H9 (cell line): ENCODE measurements at regions not wholly inside any gene's neighbourhood (a gene's known extent, or its start where the extent isn't known, plus 50 kb on each side); places are given as distances from the start of the nearest gene placed in this dataset.

ENCODE experiments used
- DNase-seq: peaks from one replicate; pipeline ENCODE4 v3.0.0-alpha.2; 2017
- H2AFZ ChIP-seq: one replicate; pipeline ENCODE4 v1.6.1; 2013; ENCODE audit warnings: mild to moderate bottlenecking, low read length, control low read depth, moderate library complexity
- H2AK5ac ChIP-seq: 2 replicates; pipeline ENCODE4 v1.6.1; 2013; ENCODE audit warnings: low read length, control low read depth, mixed read lengths; ENCODE audit not compliant: insufficient read length
- H2BK120ac ChIP-seq: one replicate; pipeline ENCODE4 v1.6.1; 2013; ENCODE audit warnings: low read depth, mild to moderate bottlenecking, low read length, control low read depth, inconsistent platforms; ENCODE audit not compliant: poor library complexity, severe bottlenecking
- H2BK12ac ChIP-seq: 2 replicates; pipeline ENCODE4 v1.6.1; 2013; ENCODE audit warnings: low read length, control low read depth, mixed read lengths, low read depth; ENCODE audit not compliant: insufficient read length
- H2BK15ac ChIP-seq: 2 replicates; pipeline ENCODE4 v1.6.1; 2013; ENCODE audit warnings: low read depth, low read length, control low read depth
- H2BK20ac ChIP-seq: one replicate; pipeline ENCODE4 v1.6.1; 2013; ENCODE audit warnings: low read depth, mild to moderate bottlenecking, low read length, control low read depth, inconsistent platforms; ENCODE audit not compliant: poor library complexity, severe bottlenecking
- H2BK5ac ChIP-seq: 2 replicates; pipeline ENCODE4 v1.6.1; 2013; ENCODE audit warnings: low read length, control low read depth, mixed read lengths; ENCODE audit not compliant: insufficient read length
- H3K14ac ChIP-seq: 2 replicates; pipeline ENCODE4 v1.6.1; 2013; ENCODE audit warnings: low read length, control low read depth; ENCODE audit not compliant: insufficient read depth
- H3K18ac ChIP-seq: 2 replicates; pipeline ENCODE4 v1.6.1; 2013; ENCODE audit warnings: low read depth, mild to moderate bottlenecking, mixed read lengths, low read length, control low read depth; ENCODE audit not compliant: insufficient read length
- H3K23ac ChIP-seq: 2 replicates; pipeline ENCODE4 v1.6.1; 2013; ENCODE audit warnings: low read length, control low read depth, mixed read lengths, low read depth; ENCODE audit not compliant: insufficient read length
- H3K23me2 ChIP-seq: 2 replicates; pipeline ENCODE4 v1.6.1; 2013; ENCODE audit warnings: low read depth, mild to moderate bottlenecking, mixed read lengths, low read length, control low read depth; ENCODE audit not compliant: insufficient read length, poor library complexity, severe bottlenecking
- H3K27ac ChIP-seq: 2 replicates; pipeline ENCODE4 v1.5.1; 2013; ENCODE audit warnings: low read length, control low read depth, mixed read lengths, low read depth; ENCODE audit not compliant: insufficient read length
- H3K27me3 ChIP-seq: 2 replicates; pipeline ENCODE4 v1.6.1; 2013; ENCODE audit warnings: low read length, control low read depth, inconsistent platforms; ENCODE audit not compliant: insufficient read depth
- H3K4ac ChIP-seq: 2 replicates; pipeline ENCODE4 v1.6.1; 2013; ENCODE audit warnings: low read depth, mild to moderate bottlenecking, control low read depth, inconsistent platforms, low read length, moderate library complexity
- H3K4me1 ChIP-seq: 2 replicates; pipeline ENCODE4 v1.6.1; 2013; ENCODE audit warnings: low read length, control low read depth, inconsistent platforms; ENCODE audit not compliant: insufficient read depth
- H3K4me2 ChIP-seq: 2 replicates; pipeline ENCODE4 v1.6.1; 2013; ENCODE audit warnings: low read length, control low read depth, mixed read lengths; ENCODE audit not compliant: insufficient read length, insufficient read depth
- H3K56ac ChIP-seq: 2 replicates; pipeline ENCODE4 v1.6.1; 2013; ENCODE audit warnings: low read depth, mild to moderate bottlenecking, mixed read lengths, low read length, control low read depth; ENCODE audit not compliant: insufficient read length
- H3K79me1 ChIP-seq: 2 replicates; pipeline ENCODE4 v1.6.1; 2013; ENCODE audit warnings: low read depth, mild to moderate bottlenecking, moderate library complexity, low read length, control low read depth, inconsistent platforms; ENCODE audit not compliant: insufficient read depth, poor library complexity, severe bottlenecking
- H3K79me2 ChIP-seq: 2 replicates; pipeline ENCODE4 v1.6.1; 2013; ENCODE audit warnings: low read length, control low read depth, inconsistent platforms; ENCODE audit not compliant: insufficient read depth
- H3K9ac ChIP-seq: 2 replicates; pipeline ENCODE4 v1.6.1; 2013; ENCODE audit warnings: low read length, control low read depth, mixed read lengths; ENCODE audit not compliant: insufficient read length; ENCODE audit errors: extremely low read depth
- H3K9me3 ChIP-seq: one replicate; pipeline ENCODE4 v1.6.1; 2013; ENCODE audit warnings: low read depth, low read length, inconsistent platforms; ENCODE audit not compliant: control insufficient read depth
- H3T11ph ChIP-seq: one replicate; pipeline ENCODE4 v1.6.1; 2013; ENCODE audit warnings: mild to moderate bottlenecking, low read length, control low read depth, inconsistent platforms
- H4K20me1 ChIP-seq: one replicate; pipeline ENCODE4 v1.6.1; 2013; ENCODE audit not compliant: control insufficient read depth, insufficient read length, insufficient read depth
- H4K5ac ChIP-seq: 2 replicates; pipeline ENCODE4 v1.6.1; 2013; ENCODE audit warnings: low read depth, mild to moderate bottlenecking, mixed read lengths, low read length, control low read depth; ENCODE audit not compliant: insufficient read length
- H4K8ac ChIP-seq: replicated peaks from 2 replicates; pipeline ENCODE4 v1.6.1; 2013; ENCODE audit warnings: low read length, control low read depth, mixed read lengths, low read depth; ENCODE audit not compliant: insufficient read length
- H4K91ac ChIP-seq: 2 replicates; pipeline ENCODE4 v1.6.1; 2013; ENCODE audit warnings: low read depth, mild to moderate bottlenecking, moderate library complexity, mixed read lengths, low read length, control low read depth; ENCODE audit not compliant: insufficient read length
- H3K27ac Mint-ChIP-seq, 3 experiments: 2 replicates in 2 of 3; 3 replicates in 1 of 3; pipeline ENCODE4 v1.8.0; 2020 to 2021; ENCODE audit warnings: mixed read lengths in 3 of 3, mild to moderate bottlenecking in 1 of 3, moderate library complexity in 1 of 3
- H3K27me3 Mint-ChIP-seq: 2 replicates; pipeline ENCODE4 v1.8.0; 2021; ENCODE audit warnings: low read depth, mild to moderate bottlenecking, moderate library complexity, mixed read lengths
- H3K36me3 Mint-ChIP-seq, 3 experiments: 2 replicates in 2 of 3; 3 replicates in 1 of 3; pipeline ENCODE4 v1.8.0; 2020 to 2021; ENCODE audit warnings: low read depth in 3 of 3, mixed read lengths in 3 of 3; ENCODE audit not compliant: insufficient read depth in 1 of 3
- H3K4me1 Mint-ChIP-seq, 2 experiments: 2 replicates each; pipeline ENCODE4 v1.8.0; 2020; ENCODE audit warnings: mixed read lengths in 2 of 2
- H3K4me3 Mint-ChIP-seq, 2 experiments: 2 replicates in 1 of 2; 3 replicates in 1 of 2; pipeline ENCODE4 v1.8.0; 2020 to 2021; ENCODE audit warnings: mild to moderate bottlenecking in 2 of 2, mixed read lengths in 2 of 2, moderate library complexity in 1 of 2
- H3K9me3 Mint-ChIP-seq, 2 experiments: 2 replicates in 1 of 2; 3 replicates in 1 of 2; pipeline ENCODE4 v1.8.0; 2020; ENCODE audit warnings: mild to moderate bottlenecking in 2 of 2, mixed read lengths in 2 of 2, moderate library complexity in 1 of 2
- WGBS: extraction: QIAGEN DNeasy Blood & Tissue Kit; methylation state at CpG from one replicate; pipeline ENCODE4 v1.1.7; 2013; ENCODE audit warnings: missing lambda C conversion rate, low lambda C conversion rate, mixed read lengths; ENCODE audit not compliant: insufficient read length; ENCODE audit errors: extremely low coverage; 5-methylcytosine and 5-hydroxymethylcytosine counted together
- TF ChIP-seq, protein P1 (sequence below): fragments of 200-600 bp; sonication (generic); conservative IDR thresholded peaks from 3 replicates; pipeline ENCODE4 v1.8.0; 2021; ENCODE audit warnings: antibody characterized with exemption, mild to moderate bottlenecking

DNA sequence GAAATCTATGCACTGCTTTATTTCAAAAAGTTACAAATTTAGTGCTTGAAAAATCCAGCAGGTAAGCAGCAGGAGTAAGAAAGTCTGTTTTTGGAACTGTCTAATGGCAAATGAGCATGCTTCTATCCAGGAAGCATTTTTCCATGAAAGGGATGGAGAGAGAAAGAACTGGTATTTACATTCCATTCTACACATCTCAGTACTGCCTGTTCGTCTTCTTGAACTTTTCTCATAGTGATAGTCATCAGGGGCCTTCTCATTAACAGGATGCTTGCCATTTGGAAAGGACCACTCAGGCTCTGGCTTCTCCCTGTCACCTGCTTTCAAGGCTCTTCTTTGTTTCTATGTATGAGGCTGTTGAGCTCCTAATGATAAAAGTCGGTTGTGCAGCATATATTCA lies 267.3 kb upstream of the IL12A start:
- no peaks in the 10 kb centered on the region for H3K4me1 Mint-ChIP-seq
- Histone ChIP-seq H2BK120ac (no peak overlapping the region), H3K4me2 (no peak overlapping the region), H3K4me1 (no peaks in the 10 kb centered on the region), H3K79me2 (no peaks in the 10 kb centered on the region), H3K27ac (no peak overlapping the region), H3K14ac (no peak overlapping the region), H3K9me3 (no peaks in the 10 kb centered on the region), H3K56ac (no peak overlapping the region), H2BK5ac (no peak overlapping the region), H2BK12ac (no peak overlapping the region), H4K20me1 (no peaks in the 10 kb centered on the region), H3T11ph (no peak overlapping the region), H4K91ac (no peak overlapping the region), H2BK20ac (no peak overlapping the region), H3K4ac (no peak overlapping the region), H3K18ac (no peak overlapping the region), H3K23me2 (no peaks in the 10 kb centered on the region), H2AFZ (no peak overlapping the region), H2AK5ac (no peak overlapping the region), H3K9ac (no peak overlapping the region), H4K8ac (no peak overlapping the region), H3K23ac (no peak overlapping the region), H2BK15ac (no peak overlapping the region), H3K79me1 (no peaks in the 10 kb centered on the region), H4K5ac (no peak overlapping the region), H3K27me3 (no peaks in the 10 kb centered on the region)
- TF ChIP-seq, protein P1, sequence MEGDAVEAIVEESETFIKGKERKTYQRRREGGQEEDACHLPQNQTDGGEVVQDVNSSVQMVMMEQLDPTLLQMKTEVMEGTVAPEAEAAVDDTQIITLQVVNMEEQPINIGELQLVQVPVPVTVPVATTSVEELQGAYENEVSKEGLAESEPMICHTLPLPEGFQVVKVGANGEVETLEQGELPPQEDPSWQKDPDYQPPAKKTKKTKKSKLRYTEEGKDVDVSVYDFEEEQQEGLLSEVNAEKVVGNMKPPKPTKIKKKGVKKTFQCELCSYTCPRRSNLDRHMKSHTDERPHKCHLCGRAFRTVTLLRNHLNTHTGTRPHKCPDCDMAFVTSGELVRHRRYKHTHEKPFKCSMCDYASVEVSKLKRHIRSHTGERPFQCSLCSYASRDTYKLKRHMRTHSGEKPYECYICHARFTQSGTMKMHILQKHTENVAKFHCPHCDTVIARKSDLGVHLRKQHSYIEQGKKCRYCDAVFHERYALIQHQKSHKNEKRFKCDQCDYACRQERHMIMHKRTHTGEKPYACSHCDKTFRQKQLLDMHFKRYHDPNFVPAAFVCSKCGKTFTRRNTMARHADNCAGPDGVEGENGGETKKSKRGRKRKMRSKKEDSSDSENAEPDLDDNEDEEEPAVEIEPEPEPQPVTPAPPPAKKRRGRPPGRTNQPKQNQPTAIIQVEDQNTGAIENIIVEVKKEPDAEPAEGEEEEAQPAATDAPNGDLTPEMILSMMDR = no peak
- H3K27ac Mint-ChIP-seq = no peak overlapping the region
- H3K36me3 Mint-ChIP-seq = no peaks in the 10 kb centered on the region
- no peak for DNase-seq
- no CpG with 5 or more reads among the region's 2 CpGs for WGBS
- peaks cover 7% of the 10 kb centered on the region for H3K27me3 Mint-ChIP-seq
- H3K9me3 Mint-ChIP-seq = no peaks in the 10 kb centered on the region; a peak in 2 of 5 replicates
- no peak overlapping the region for H3K4me3 Mint-ChIP-seq
